ENCODE measurements at regions not wholly inside any gene's neighbourhood (a gene's known extent, or its start where the extent isn't known, plus 50 kb on each side); places are given as distances from the start of the nearest gene placed in this dataset.

- DNase-seq = no peak
Observed at GRCh38 chr3:170727754-170728153, 141.9 kb upstream of the SLC7A14 start.

GRCh38 chr3:170726976-170727661, 141.2 kb upstream of the SLC7A14 start:
- DNase-seq = no peak

GRCh38 chr3:170725285-170725731, 139.4 kb upstream of the SLC7A14 start:
- no peak for DNase-seq

- no peak for DNase-seq
Observed at GRCh38 chr3:170724599-170725280, 138.9 kb upstream of the SLC7A14 start.

- DNase-seq = no peak
Observed at GRCh38 chr3:170723241-170723640, 137.4 kb upstream of the SLC7A14 start.

GRCh38 chr3:170721563-170721962, 135.7 kb upstream of the SLC7A14 start:
- no peak for DNase-seq

- DNase-seq = no peak
Observed at GRCh38 chr3:170719300-170719699, 133.4 kb upstream of the SLC7A14 start.

GRCh38 chr3:170718848-170719247, 133.0 kb upstream of the SLC7A14 start:
- no peak for DNase-seq

GRCh38 chr3:170717410-170718402, 131.8 kb upstream of the SLC7A14 start:
- DNase-seq = no peak

GRCh38 chr3:170716172-170716805, 130.4 kb upstream of the SLC7A14 start:
- no peak for DNase-seq

GRCh38 chr3:170714562-170715535, 129.0 kb upstream of the SLC7A14 start:
- DNase-seq = no peak

GRCh38 chr3:170714122-170714521, 128.2 kb upstream of the SLC7A14 start:
- no peak for DNase-seq

- DNase-seq = no peak
Observed at GRCh38 chr3:170713653-170714052, 127.8 kb upstream of the SLC7A14 start.

GRCh38 chr3:170712798-170713197, 126.9 kb upstream of the SLC7A14 start:
- no peak for DNase-seq

- DNase-seq = no peak
Observed at GRCh38 chr3:170712336-170712735, 126.5 kb upstream of the SLC7A14 start.

- no peak for DNase-seq
Observed at GRCh38 chr3:170711786-170712185, 125.9 kb upstream of the SLC7A14 start.

- no peak for DNase-seq
Observed at GRCh38 chr3:170709046-170709445, 123.2 kb upstream of the SLC7A14 start.

- DNase-seq = no peak
Observed at GRCh38 chr3:170707899-170708298, 122.0 kb upstream of the SLC7A14 start.

GRCh38 chr3:170705131-170705530, 119.3 kb upstream of the SLC7A14 start:
- no peak for DNase-seq

GRCh38 chr3:170703121-170703588, 117.3 kb upstream of the SLC7A14 start:
- no peak for DNase-seq
